ENCODE measurements at regions not wholly inside any gene's neighbourhood (a gene's known extent, or its start where the extent isn't known, plus 50 kb on each side); places are given as distances from the start of the nearest gene placed in this dataset.

DNA sequence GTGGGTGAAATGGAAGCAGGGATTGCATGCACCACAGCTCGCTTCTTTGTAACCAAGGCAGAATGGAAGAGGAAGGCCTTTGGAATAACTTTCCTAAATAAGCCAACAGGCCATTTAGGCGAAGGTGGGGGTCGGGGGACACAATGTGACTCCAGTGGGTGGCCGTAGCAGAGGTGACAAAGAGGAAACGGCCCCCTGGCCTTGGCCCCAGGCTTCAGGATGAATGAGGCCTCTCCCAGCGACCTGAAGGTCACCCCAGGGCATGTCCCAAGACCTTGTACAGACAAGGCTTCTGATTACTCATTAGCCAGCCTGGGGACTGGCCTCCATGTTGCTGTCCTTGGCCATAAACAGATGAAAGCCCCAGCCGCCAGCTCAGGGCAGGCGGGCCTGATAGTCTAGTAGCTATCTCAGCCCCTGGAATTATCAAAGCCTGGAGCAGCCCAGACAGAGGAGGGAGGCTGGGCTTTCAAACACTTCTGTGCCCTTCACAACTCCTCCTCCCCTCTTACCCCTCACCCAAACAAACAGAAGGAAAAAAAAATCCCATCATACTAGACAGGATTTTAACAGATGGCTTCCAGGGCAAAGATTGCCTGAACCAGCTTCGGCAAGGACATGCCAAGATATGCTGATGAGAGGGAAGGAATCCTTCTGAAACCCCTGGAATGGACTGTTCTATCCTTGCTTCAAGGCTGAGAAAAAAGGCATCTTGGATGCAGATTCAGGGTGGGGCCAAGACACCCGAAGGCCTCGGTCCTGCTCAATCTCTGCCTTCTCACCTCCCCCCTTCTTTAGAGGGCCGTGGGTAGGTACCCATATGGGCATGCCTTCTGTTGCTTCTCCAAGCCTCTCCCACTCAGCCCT lies 142.3 kb upstream of the PARP11 start:
- TF ChIP-seq, protein P1, sequence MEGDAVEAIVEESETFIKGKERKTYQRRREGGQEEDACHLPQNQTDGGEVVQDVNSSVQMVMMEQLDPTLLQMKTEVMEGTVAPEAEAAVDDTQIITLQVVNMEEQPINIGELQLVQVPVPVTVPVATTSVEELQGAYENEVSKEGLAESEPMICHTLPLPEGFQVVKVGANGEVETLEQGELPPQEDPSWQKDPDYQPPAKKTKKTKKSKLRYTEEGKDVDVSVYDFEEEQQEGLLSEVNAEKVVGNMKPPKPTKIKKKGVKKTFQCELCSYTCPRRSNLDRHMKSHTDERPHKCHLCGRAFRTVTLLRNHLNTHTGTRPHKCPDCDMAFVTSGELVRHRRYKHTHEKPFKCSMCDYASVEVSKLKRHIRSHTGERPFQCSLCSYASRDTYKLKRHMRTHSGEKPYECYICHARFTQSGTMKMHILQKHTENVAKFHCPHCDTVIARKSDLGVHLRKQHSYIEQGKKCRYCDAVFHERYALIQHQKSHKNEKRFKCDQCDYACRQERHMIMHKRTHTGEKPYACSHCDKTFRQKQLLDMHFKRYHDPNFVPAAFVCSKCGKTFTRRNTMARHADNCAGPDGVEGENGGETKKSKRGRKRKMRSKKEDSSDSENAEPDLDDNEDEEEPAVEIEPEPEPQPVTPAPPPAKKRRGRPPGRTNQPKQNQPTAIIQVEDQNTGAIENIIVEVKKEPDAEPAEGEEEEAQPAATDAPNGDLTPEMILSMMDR (IDR thresholded peaks at IDR 0.05): no peak
- no peak for TF ChIP-seq RFX5 (IDR thresholded peaks at IDR 0.05)
- TF ChIP-seq, protein P2, sequence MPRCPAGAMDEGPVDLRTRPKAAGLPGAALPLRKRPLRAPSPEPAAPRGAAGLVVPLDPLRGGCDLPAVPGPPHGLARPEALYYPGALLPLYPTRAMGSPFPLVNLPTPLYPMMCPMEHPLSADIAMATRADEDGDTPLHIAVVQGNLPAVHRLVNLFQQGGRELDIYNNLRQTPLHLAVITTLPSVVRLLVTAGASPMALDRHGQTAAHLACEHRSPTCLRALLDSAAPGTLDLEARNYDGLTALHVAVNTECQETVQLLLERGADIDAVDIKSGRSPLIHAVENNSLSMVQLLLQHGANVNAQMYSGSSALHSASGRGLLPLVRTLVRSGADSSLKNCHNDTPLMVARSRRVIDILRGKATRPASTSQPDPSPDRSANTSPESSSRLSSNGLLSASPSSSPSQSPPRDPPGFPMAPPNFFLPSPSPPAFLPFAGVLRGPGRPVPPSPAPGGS (IDR thresholded peaks at IDR 0.05): no peak
- TF ChIP-seq, protein P3, sequence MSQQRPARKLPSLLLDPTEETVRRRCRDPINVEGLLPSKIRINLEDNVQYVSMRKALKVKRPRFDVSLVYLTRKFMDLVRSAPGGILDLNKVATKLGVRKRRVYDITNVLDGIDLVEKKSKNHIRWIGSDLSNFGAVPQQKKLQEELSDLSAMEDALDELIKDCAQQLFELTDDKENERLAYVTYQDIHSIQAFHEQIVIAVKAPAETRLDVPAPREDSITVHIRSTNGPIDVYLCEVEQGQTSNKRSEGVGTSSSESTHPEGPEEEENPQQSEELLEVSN (IDR thresholded peaks at IDR 0.05; ENCODE audit: borderline replicate concordance, low read depth): no peak
- TF ChIP-seq MYC (IDR thresholded peaks at IDR 0.05; ENCODE audit: borderline replicate concordance, low read length): no peak
- TF ChIP-seq RCOR1 (IDR thresholded peaks at IDR 0.05; ENCODE audit: low read depth, low read length): no peak
- TF ChIP-seq, protein P4, sequence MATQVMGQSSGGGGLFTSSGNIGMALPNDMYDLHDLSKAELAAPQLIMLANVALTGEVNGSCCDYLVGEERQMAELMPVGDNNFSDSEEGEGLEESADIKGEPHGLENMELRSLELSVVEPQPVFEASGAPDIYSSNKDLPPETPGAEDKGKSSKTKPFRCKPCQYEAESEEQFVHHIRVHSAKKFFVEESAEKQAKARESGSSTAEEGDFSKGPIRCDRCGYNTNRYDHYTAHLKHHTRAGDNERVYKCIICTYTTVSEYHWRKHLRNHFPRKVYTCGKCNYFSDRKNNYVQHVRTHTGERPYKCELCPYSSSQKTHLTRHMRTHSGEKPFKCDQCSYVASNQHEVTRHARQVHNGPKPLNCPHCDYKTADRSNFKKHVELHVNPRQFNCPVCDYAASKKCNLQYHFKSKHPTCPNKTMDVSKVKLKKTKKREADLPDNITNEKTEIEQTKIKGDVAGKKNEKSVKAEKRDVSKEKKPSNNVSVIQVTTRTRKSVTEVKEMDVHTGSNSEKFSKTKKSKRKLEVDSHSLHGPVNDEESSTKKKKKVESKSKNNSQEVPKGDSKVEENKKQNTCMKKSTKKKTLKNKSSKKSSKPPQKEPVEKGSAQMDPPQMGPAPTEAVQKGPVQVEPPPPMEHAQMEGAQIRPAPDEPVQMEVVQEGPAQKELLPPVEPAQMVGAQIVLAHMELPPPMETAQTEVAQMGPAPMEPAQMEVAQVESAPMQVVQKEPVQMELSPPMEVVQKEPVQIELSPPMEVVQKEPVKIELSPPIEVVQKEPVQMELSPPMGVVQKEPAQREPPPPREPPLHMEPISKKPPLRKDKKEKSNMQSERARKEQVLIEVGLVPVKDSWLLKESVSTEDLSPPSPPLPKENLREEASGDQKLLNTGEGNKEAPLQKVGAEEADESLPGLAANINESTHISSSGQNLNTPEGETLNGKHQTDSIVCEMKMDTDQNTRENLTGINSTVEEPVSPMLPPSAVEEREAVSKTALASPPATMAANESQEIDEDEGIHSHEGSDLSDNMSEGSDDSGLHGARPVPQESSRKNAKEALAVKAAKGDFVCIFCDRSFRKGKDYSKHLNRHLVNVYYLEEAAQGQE (IDR thresholded peaks at IDR 0.05): no peak
- TF ChIP-seq FOSL2 (IDR thresholded peaks at IDR 0.05): no peak
- TF ChIP-seq FOSL2 (CRISPR knock-in tag; IDR thresholded peaks at IDR 0.05): no peak
- TF ChIP-seq CHD4 (IDR thresholded peaks at IDR 0.05; ENCODE audit: borderline replicate concordance): no peak
